ENCODE measurements at regions not wholly inside any gene's neighbourhood (a gene's known extent, or its start where the extent isn't known, plus 50 kb on each side); places are given as distances from the start of the nearest gene placed in this dataset.

- H3K9me3 ChIP-seq (ENCODE audit: insufficient read depth, low read length), result no peaks in the 10 kb centered on the region
- H3K27me3 ChIP-seq (ENCODE audit: low read depth, low read length), result peaks cover 21% of the 10 kb centered on the region
- no peaks in the 10 kb centered on the region for H3K36me3 ChIP-seq (replicated peaks; ENCODE audit: low read depth, low read length)
- H4K20me1 ChIP-seq (ENCODE audit: insufficient read depth, low read length), result no peaks in the 10 kb centered on the region
- no peaks in the 10 kb centered on the region for H3K79me2 ChIP-seq (ENCODE audit: low read length)
- no peak overlapping the region for H3K4me2 ChIP-seq (ENCODE audit: low read length)
- H3K4me3 ChIP-seq (ENCODE audit: low read length), result no peak overlapping the region
- TF ChIP-seq CTCF (IDR thresholded peaks at IDR 0.05; ENCODE audit: low read depth, low read length), result no peak
- TF ChIP-seq EZH2phosphoT487 (IDR thresholded peaks at IDR 0.05; ENCODE audit: low read depth), result no peak
- H3K4me1 ChIP-seq (ENCODE audit: low read length), result no peaks in the 10 kb centered on the region
- no peak overlapping the region for H3K27ac ChIP-seq (ENCODE audit: low read length)
- no peak overlapping the region for H2AFZ ChIP-seq (ENCODE audit: low read depth, low read length)
- H3K9ac ChIP-seq (ENCODE audit: low read length), result no peak overlapping the region
These were observed 99.9 kb upstream of the TJP1 start for GRCh38 chr15:29922191-29922590.

GRCh38 chr15:29921130-29921601 is 98.9 kb upstream of the TJP1 start:
- no peak overlapping the region for H2AFZ ChIP-seq (ENCODE audit: low read depth, low read length)
- no peak overlapping the region for H3K27ac ChIP-seq (ENCODE audit: low read length)

GRCh38 chr15:29920515-29920914 is 98.2 kb upstream of the TJP1 start:
- Histone ChIP-seq H3K27ac (ENCODE audit: low read length) (no peak overlapping the region), H3K36me3 (replicated peaks; ENCODE audit: low read depth, low read length) (no peaks in the 10 kb centered on the region), H3K4me1 (ENCODE audit: low read length) (no peaks in the 10 kb centered on the region), H3K9ac (ENCODE audit: low read length) (no peak overlapping the region), H3K4me2 (ENCODE audit: low read length) (no peak overlapping the region), H4K20me1 (ENCODE audit: insufficient read depth, low read length) (no peaks in the 10 kb centered on the region), H3K4me3 (ENCODE audit: low read length) (no peak overlapping the region), H2AFZ (ENCODE audit: low read depth, low read length) (no peak overlapping the region), H3K9me3 (ENCODE audit: insufficient read depth, low read length) (no peaks in the 10 kb centered on the region), H3K27me3 (ENCODE audit: low read depth, low read length) (peaks cover 26% of the 10 kb centered on the region), H3K79me2 (ENCODE audit: low read length) (no peaks in the 10 kb centered on the region)
- no peak for TF ChIP-seq CTCF (IDR thresholded peaks at IDR 0.05; ENCODE audit: low read depth, low read length)
- no peak for TF ChIP-seq EZH2phosphoT487 (IDR thresholded peaks at IDR 0.05; ENCODE audit: low read depth)

More at GRCh38 chr15:29921130-29921601, 98.9 kb upstream of the TJP1 start:
- H3K79me2 ChIP-seq (ENCODE audit: low read length), result no peaks in the 10 kb centered on the region
- no peaks in the 10 kb centered on the region for H3K4me1 ChIP-seq (ENCODE audit: low read length)
- H3K27me3 ChIP-seq (ENCODE audit: low read depth, low read length), result peaks cover 26% of the 10 kb centered on the region
- H3K4me2 ChIP-seq (ENCODE audit: low read length), result no peak overlapping the region
- no peaks in the 10 kb centered on the region for H3K9me3 ChIP-seq (ENCODE audit: insufficient read depth, low read length)
- no peaks in the 10 kb centered on the region for H4K20me1 ChIP-seq (ENCODE audit: insufficient read depth, low read length)
- H3K4me3 ChIP-seq (ENCODE audit: low read length), result no peak overlapping the region
- H3K9ac ChIP-seq (ENCODE audit: low read length), result no peak overlapping the region
- H3K36me3 ChIP-seq (replicated peaks; ENCODE audit: low read depth, low read length), result no peaks in the 10 kb centered on the region
- TF ChIP-seq CTCF (IDR thresholded peaks at IDR 0.05; ENCODE audit: low read depth, low read length) (no peak), EZH2phosphoT487 (IDR thresholded peaks at IDR 0.05; ENCODE audit: low read depth) (no peak)

DNA sequence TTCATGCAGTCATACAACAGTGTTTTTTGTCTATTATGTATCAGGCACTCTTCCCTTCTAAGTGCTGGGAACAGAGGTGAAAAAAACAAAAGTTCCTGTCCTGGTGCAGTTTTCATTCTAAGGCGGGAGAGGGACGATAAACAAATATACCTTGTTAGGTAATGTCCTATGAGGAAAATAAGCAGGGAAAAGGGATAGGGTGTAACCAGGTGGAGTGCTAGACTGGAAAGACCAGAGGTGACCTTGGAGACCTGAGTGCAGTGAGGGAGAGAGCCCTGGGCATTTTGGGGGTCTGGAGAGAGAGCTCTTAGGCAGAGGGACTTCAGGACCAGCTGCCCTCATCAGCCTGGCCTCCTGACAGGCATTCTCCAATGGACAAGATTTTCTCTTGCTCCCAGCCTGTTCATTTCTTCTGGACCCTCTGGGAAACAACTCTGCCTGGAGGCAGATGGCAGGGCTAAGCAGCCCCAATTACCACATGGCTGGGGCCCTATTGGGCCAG is 97.2 kb upstream of the TJP1 start:
- Histone ChIP-seq H3K9me3 (ENCODE audit: insufficient read depth, low read length) (no peaks in the 10 kb centered on the region), H3K79me2 (ENCODE audit: low read length) (no peaks in the 10 kb centered on the region), H3K36me3 (replicated peaks; ENCODE audit: low read depth, low read length) (no peaks in the 10 kb centered on the region), H2AFZ (ENCODE audit: low read depth, low read length) (no peak overlapping the region), H3K27me3 (ENCODE audit: low read depth, low read length) (peaks cover 26% of the 10 kb centered on the region), H3K4me3 (ENCODE audit: low read length) (no peak overlapping the region), H4K20me1 (ENCODE audit: insufficient read depth, low read length) (no peaks in the 10 kb centered on the region), H3K9ac (ENCODE audit: low read length) (no peak overlapping the region), H3K4me2 (ENCODE audit: low read length) (no peak overlapping the region), H3K4me1 (ENCODE audit: low read length) (no peaks in the 10 kb centered on the region), H3K27ac (ENCODE audit: low read length) (no peak overlapping the region)
- TF ChIP-seq EZH2phosphoT487 (IDR thresholded peaks at IDR 0.05; ENCODE audit: low read depth) (no peak), CTCF (IDR thresholded peaks at IDR 0.05; ENCODE audit: low read depth, low read length) (no peak)

Measured in OCI-LY3 (cell line).